CD14-positive monocyte (primary cell): ENCODE measurements at regions not wholly inside any gene's neighbourhood (a gene's known extent, or its start where the extent isn't known, plus 50 kb on each side); places are given as distances from the start of the nearest gene placed in this dataset.

Experiments used
- DNase-seq, 3 donors: peaks; one replicate each; pipeline ENCODE4 v3.0.0-alpha.2; 2011 to 2022
- H2AFZ ChIP-seq: 2 replicates; pipeline ENCODE4 v1.6.0; 2012; ENCODE audit warnings: mild to moderate bottlenecking, low read depth, low read length, inconsistent platforms; ENCODE audit not compliant: insufficient read depth, poor library complexity, severe bottlenecking
- H3K27ac ChIP-seq, 2 donors: 1 replicate in 1 of 2; 2 replicates in 1 of 2; pipeline ENCODE4 v1.5.1; 2012 to 2013; ENCODE audit warnings: low read length in 2 of 2, control low read depth in 1 of 2, inconsistent platforms in 1 of 2, low read depth in 1 of 2, mild to moderate bottlenecking in 1 of 2
- H3K27me3 ChIP-seq, 2 donors: one replicate each; pipeline versions ENCODE4 v1.6.0 to v1.6.1; 2011 to 2013; ENCODE audit warnings: low read length in 2 of 2; ENCODE audit not compliant: control insufficient read depth in 2 of 2, insufficient read depth in 2 of 2
- H3K36me3 ChIP-seq, 2 donors: replicated peaks in 1 of 2; 1 replicate in 1 of 2; 2 replicates in 1 of 2; pipeline versions ENCODE4 v1.5.1 to v1.6.1; 2012 to 2013; ENCODE audit warnings: low read length in 2 of 2, control low read depth in 1 of 2, inconsistent platforms in 1 of 2, mild to moderate bottlenecking in 1 of 2; ENCODE audit not compliant: insufficient read depth in 2 of 2, control insufficient read depth in 1 of 2
- H3K4me1 ChIP-seq, 2 donors: 1 replicate in 1 of 2; 2 replicates in 1 of 2; pipeline versions ENCODE4 v1.5.1 to v1.6.1; 2012 to 2013; ENCODE audit warnings: low read length in 2 of 2, control low read depth in 1 of 2, inconsistent platforms in 1 of 2, mild to moderate bottlenecking in 1 of 2, moderate library complexity in 1 of 2; ENCODE audit not compliant: insufficient read depth in 2 of 2, control insufficient read depth in 1 of 2
- H3K4me2 ChIP-seq: replicated peaks from 2 replicates; pipeline ENCODE3; 2012; ENCODE audit warnings: low read length, moderate library complexity, mild to moderate bottlenecking; ENCODE audit not compliant: poor library complexity, severe bottlenecking; ENCODE audit errors: extremely low read depth
- H3K4me3 ChIP-seq, 3 experiments: fragments of 200-600 bp in 1 of 3; sonication (generic) in 1 of 3; replicated peaks in 1 of 3; 1 replicate in 2 of 3; 2 replicates in 1 of 3; pipeline ENCODE4 v1.5.1; 2011 to 2013; ENCODE audit warnings: low read length in 3 of 3, mild to moderate bottlenecking in 3 of 3, control low read depth in 2 of 3, low read depth in 2 of 3, inconsistent platforms in 1 of 3, moderate library complexity in 1 of 3
- H3K79me2 ChIP-seq: 2 replicates; pipeline ENCODE4 v1.6.0; 2012; ENCODE audit warnings: mild to moderate bottlenecking, control low read depth, inconsistent platforms, low read length, moderate library complexity; ENCODE audit not compliant: insufficient read depth
- H3K9ac ChIP-seq: 2 replicates; pipeline ENCODE4 v1.6.0; 2017; ENCODE audit warnings: low read length, mild to moderate bottlenecking; ENCODE audit not compliant: insufficient read depth, poor library complexity, severe bottlenecking
- H3K9me3 ChIP-seq, 2 donors: replicated peaks in 1 of 2; 1 replicate in 1 of 2; 2 replicates in 1 of 2; pipeline versions ENCODE4 v1.5.1 to v1.6.1; 2012 to 2013; ENCODE audit warnings: low read length in 2 of 2, control low read depth in 1 of 2; ENCODE audit not compliant: control insufficient read depth in 1 of 2, insufficient read depth in 1 of 2
- H4K20me1 ChIP-seq: 2 replicates; pipeline ENCODE4 v1.6.0; 2012; ENCODE audit warnings: mild to moderate bottlenecking, low read length, control low read depth, moderate library complexity; ENCODE audit not compliant: insufficient read depth
- H3K27ac Mint-ChIP-seq, 7 donors: one replicate each; pipeline ENCODE4 v1.8.0; 2020; ENCODE audit warnings: mild to moderate bottlenecking in 7 of 7, mixed read lengths in 7 of 7, moderate library complexity in 6 of 7, inconsistent platforms in 2 of 7
- H3K27me3 Mint-ChIP-seq, 3 donors: one replicate each; pipeline ENCODE4 v1.8.0; 2021 to 2022; ENCODE audit warnings: low read depth in 3 of 3, mild to moderate bottlenecking in 3 of 3, mixed read lengths in 3 of 3, moderate library complexity in 3 of 3, inconsistent platforms in 1 of 3
- H3K36me3 Mint-ChIP-seq, 2 donors: one replicate each; pipeline ENCODE4 v1.8.0; 2020; ENCODE audit warnings: mixed read lengths in 2 of 2, inconsistent platforms in 1 of 2, mild to moderate bottlenecking in 1 of 2
- H3K4me1 Mint-ChIP-seq: one replicate; pipeline ENCODE4 v1.8.0; 2020; ENCODE audit warnings: mild to moderate bottlenecking, mixed read lengths
- H3K4me3 Mint-ChIP-seq, 2 donors: one replicate each; pipeline ENCODE4 v1.8.0; 2020; ENCODE audit warnings: mild to moderate bottlenecking in 2 of 2, mixed read lengths in 2 of 2, moderate library complexity in 1 of 2
- H3K9me3 Mint-ChIP-seq, 7 donors: one replicate each; pipeline ENCODE4 v1.8.0; 2020 to 2022; ENCODE audit warnings: mixed read lengths in 7 of 7, mild to moderate bottlenecking in 6 of 7, moderate library complexity in 6 of 7, inconsistent platforms in 2 of 7
- CTCF ChIP-seq: fragments of 200-600 bp; IDR thresholded peaks from one replicate; pipeline ENCODE4 v1.8.0; 2022; ENCODE audit warnings: antibody characterized with exemption, mild to moderate bottlenecking
- WGBS: methylation state at CpG from one replicate; pipeline ENCODE4 v1.1.5; 2013; ENCODE audit warnings: missing lambda C conversion rate; ENCODE audit not compliant: insufficient coverage; 5-methylcytosine and 5-hydroxymethylcytosine counted together
- intact Hi-C, 2 donors: fragments of 100-400 bp; cut with micrococcal nuclease; formaldehyde crosslinking; loops; one replicate each; pipeline versions ENCODE4 v1.15.0 to v1.15.1; 2023

- no peak overlapping the region for H3K27ac Mint-ChIP-seq
- peaks cover 0 to 3% (median 1%) of the 10 kb centered on the region in 7 donors for H3K9me3 Mint-ChIP-seq
- H3K27me3 Mint-ChIP-seq: peaks cover 0 to 1% (median 0%) of the 10 kb centered on the region in 3 donors
- Histone ChIP-seq H3K4me3 (no peak overlapping the region), H3K27me3 (no peaks in the 10 kb centered on the region), H3K36me3 (no peaks in the 10 kb centered on the region), H2AFZ (no peak overlapping the region), H3K4me1 (no peaks in the 10 kb centered on the region), H3K9me3 (no peaks in the 10 kb centered on the region), H3K27ac (no peak overlapping the region), H3K79me2 (no peaks in the 10 kb centered on the region), H4K20me1 (no peaks in the 10 kb centered on the region), H3K4me2 (no peak overlapping the region), H3K9ac (no peak overlapping the region)
- no peaks in the 10 kb centered on the region for H3K36me3 Mint-ChIP-seq
- no peaks in the 10 kb centered on the region for H3K4me1 Mint-ChIP-seq
- intact Hi-C loops: no loop called here
- DNase-seq: no peak
- no peak overlapping the region for H3K4me3 Mint-ChIP-seq
- TF ChIP-seq CTCF: no peak
- WGBS: no CpG with 5 or more reads among the region's 1 CpG
These were observed 486.5 kb downstream of the GRXCR1 start for GRCh38 chr4:43379016-43379415.

GRCh38 chr4:43380093-43380492 is 487.6 kb downstream of the GRXCR1 start:
- no peak overlapping the region for H2AFZ ChIP-seq
- no peaks in the 10 kb centered on the region for H3K4me1 Mint-ChIP-seq
- peaks cover 0 to 3% (median 0%) of the 10 kb centered on the region in 7 donors for H3K9me3 Mint-ChIP-seq
- no peak overlapping the region for H3K27ac Mint-ChIP-seq
- no peaks in the 10 kb centered on the region for H3K36me3 Mint-ChIP-seq
- TF ChIP-seq CTCF: no peak
- H3K9ac ChIP-seq: no peak overlapping the region
- H3K36me3 ChIP-seq: no peaks in the 10 kb centered on the region
- no peaks in the 10 kb centered on the region for H3K79me2 ChIP-seq
- H3K4me3 Mint-ChIP-seq: no peak overlapping the region
- no peak overlapping the region for H3K4me2 ChIP-seq
- intact Hi-C loops: no loop called here
- H3K27me3 ChIP-seq: no peaks in the 10 kb centered on the region
- no peak overlapping the region for H3K4me3 ChIP-seq
- no peaks in the 10 kb centered on the region for H4K20me1 ChIP-seq
- no peak for DNase-seq
- peaks cover 0 to 1% (median 0%) of the 10 kb centered on the region in 3 donors for H3K27me3 Mint-ChIP-seq
- WGBS: 93% methylated on average over 2 of the region's 2 CpGs
- no peaks in the 10 kb centered on the region for H3K4me1 ChIP-seq
- H3K27ac ChIP-seq: no peak overlapping the region
- H3K9me3 ChIP-seq: no peaks in the 10 kb centered on the region
